Vagina (tissue), 2 donors: ENCODE measurements at regions not wholly inside any gene's neighbourhood (a gene's known extent, or its start where the extent isn't known, plus 50 kb on each side); places are given as distances from the start of the nearest gene placed in this dataset.

Source experiments
- POLR2A ChIP-seq, 2 donors: fragments of 450-650 bp; IDR thresholded peaks; one replicate each; pipeline ENCODE4 v1.6.1; 2017; ENCODE audit warnings: antibody characterized with exemption in 2 of 2, mild to moderate bottlenecking in 2 of 2, moderate library complexity in 2 of 2
- TF ChIP-seq, protein P1 (sequence below), 3 experiments: fragments of 450-650 bp in 2 of 3; fragments of 200-600 bp in 1 of 3; sonication (generic) in 1 of 3; IDR thresholded peaks; one replicate each; pipeline ENCODE4 v1.5.1; 2017 to 2019; ENCODE audit warnings: antibody characterized with exemption in 3 of 3, mild to moderate bottlenecking in 2 of 3, moderate library complexity in 2 of 3

DNA sequence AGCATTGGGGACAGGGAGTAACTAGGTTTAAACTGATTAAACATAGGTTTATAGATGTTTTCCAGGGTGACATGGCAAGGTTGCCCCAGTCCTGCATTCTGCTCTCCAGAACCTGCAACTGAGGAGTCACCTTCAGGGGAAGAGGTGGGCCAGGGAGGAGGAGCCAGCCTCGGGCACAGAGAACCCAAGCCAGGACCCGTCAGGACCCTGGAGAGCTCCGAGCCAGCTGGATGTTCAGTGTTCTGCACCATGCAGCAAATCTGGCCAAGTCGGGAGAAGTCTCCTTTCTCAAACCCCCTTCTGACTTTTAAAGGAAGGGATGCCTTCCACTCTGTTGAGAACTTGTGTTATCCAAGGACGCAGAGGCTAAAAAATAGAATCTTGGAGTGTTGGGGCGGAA lies 62.1 kb upstream of the SLC6A11 start:
- TF ChIP-seq POLR2A (IDR thresholded peaks at IDR 0.05), result no peak
- TF ChIP-seq, protein P1, sequence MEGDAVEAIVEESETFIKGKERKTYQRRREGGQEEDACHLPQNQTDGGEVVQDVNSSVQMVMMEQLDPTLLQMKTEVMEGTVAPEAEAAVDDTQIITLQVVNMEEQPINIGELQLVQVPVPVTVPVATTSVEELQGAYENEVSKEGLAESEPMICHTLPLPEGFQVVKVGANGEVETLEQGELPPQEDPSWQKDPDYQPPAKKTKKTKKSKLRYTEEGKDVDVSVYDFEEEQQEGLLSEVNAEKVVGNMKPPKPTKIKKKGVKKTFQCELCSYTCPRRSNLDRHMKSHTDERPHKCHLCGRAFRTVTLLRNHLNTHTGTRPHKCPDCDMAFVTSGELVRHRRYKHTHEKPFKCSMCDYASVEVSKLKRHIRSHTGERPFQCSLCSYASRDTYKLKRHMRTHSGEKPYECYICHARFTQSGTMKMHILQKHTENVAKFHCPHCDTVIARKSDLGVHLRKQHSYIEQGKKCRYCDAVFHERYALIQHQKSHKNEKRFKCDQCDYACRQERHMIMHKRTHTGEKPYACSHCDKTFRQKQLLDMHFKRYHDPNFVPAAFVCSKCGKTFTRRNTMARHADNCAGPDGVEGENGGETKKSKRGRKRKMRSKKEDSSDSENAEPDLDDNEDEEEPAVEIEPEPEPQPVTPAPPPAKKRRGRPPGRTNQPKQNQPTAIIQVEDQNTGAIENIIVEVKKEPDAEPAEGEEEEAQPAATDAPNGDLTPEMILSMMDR (IDR thresholded peaks at IDR 0.05), result no peak
